GM19463 (cell line): ENCODE measurements at regions not wholly inside any gene's neighbourhood (a gene's known extent, or its start where the extent isn't known, plus 50 kb on each side); places are given as distances from the start of the nearest gene placed in this dataset.

Experiments used
- ATAC-seq: cut with Tn5 transposase; IDR thresholded peaks from one replicate; pipeline ENCODE4 v1.9.1; 2021; ENCODE audit warnings: mild to moderate bottlenecking, moderate library complexity; ENCODE audit not compliant: unreplicated experiment

GRCh38 chr3:182052332-182052731 lies 340.6 kb downstream of the SOX2 start:
- ATAC-seq, result no peak

- no peak for ATAC-seq
These were observed 341.0 kb downstream of the SOX2 start for GRCh38 chr3:182052757-182053156.

- ATAC-seq, result no peak
These were observed 346.8 kb downstream of the SOX2 start for GRCh38 chr3:182058488-182058887.

GRCh38 chr3:182063742-182064141 lies 352.0 kb downstream of the SOX2 start:
- no peak for ATAC-seq

GRCh38 chr3:182067423-182067822 lies 355.7 kb downstream of the SOX2 start:
- ATAC-seq, result no peak

- ATAC-seq, result no peak
These were observed 366.6 kb downstream of the SOX2 start for GRCh38 chr3:182078316-182078715.

GRCh38 chr3:182078929-182079328 lies 367.2 kb downstream of the SOX2 start:
- no peak for ATAC-seq

GRCh38 chr3:182081096-182081495 lies 369.4 kb downstream of the SOX2 start:
- ATAC-seq, result no peak

- ATAC-seq, result no peak
These were observed 371.4 kb downstream of the SOX2 start for GRCh38 chr3:182083112-182083511.

- ATAC-seq, result peak; percentile 76
These were observed 381.0 kb downstream of the SOX2 start for GRCh38 chr3:182092662-182093262.

GRCh38 chr3:182094321-182094720 lies 382.6 kb downstream of the SOX2 start:
- no peak for ATAC-seq

GRCh38 chr3:182104881-182105280 lies 393.2 kb downstream of the SOX2 start:
- no peak for ATAC-seq

GRCh38 chr3:182105875-182106274 lies 394.1 kb downstream of the SOX2 start:
- no peak for ATAC-seq

GRCh38 chr3:182108371-182108770 lies 396.6 kb downstream of the SOX2 start:
- ATAC-seq, result no peak

- no peak for ATAC-seq
These were observed 400.2 kb downstream of the SOX2 start for GRCh38 chr3:182111967-182112366.

GRCh38 chr3:182115328-182116015 lies 403.7 kb downstream of the SOX2 start:
- ATAC-seq, result no peak

GRCh38 chr3:182116386-182116785 lies 404.7 kb downstream of the SOX2 start:
- ATAC-seq, result no peak

- no peak for ATAC-seq
These were observed 405.4 kb downstream of the SOX2 start for GRCh38 chr3:182117131-182117530.

GRCh38 chr3:182117583-182117982 lies 405.9 kb downstream of the SOX2 start:
- ATAC-seq, result no peak

- ATAC-seq, result no peak
These were observed 406.3 kb downstream of the SOX2 start for GRCh38 chr3:182118066-182118465.

- no peak for ATAC-seq
These were observed 409.7 kb downstream of the SOX2 start for GRCh38 chr3:182121401-182121800.

- no peak for ATAC-seq
These were observed 411.1 kb downstream of the SOX2 start for GRCh38 chr3:182122779-182123178.

- ATAC-seq, result no peak
These were observed 412.5 kb downstream of the SOX2 start for GRCh38 chr3:182124187-182124586.
